ENCODE measurements at regions not wholly inside any gene's neighbourhood (a gene's known extent, or its start where the extent isn't known, plus 50 kb on each side); places are given as distances from the start of the nearest gene placed in this dataset.
A peak's percentile ranks its signal among the peaks of the same experiment; 100 is the strongest.
"Not testable (repeated sequence)": the region's sequence is repeated elsewhere in the genome, so short reads cannot be mapped to it uniquely, and the experiment has no call there.

- H3K9me3 Mint-ChIP-seq; H3K27me3 Mint-ChIP-seq (ENCODE audit: insufficient read depth); H3K27ac Mint-ChIP-seq; DNase-seq: not testable (repeated sequence)
- Mint-ChIP-seq H3K36me3 (ENCODE audit: low read depth) (peaks cover 17% of the 10 kb centered on the region), H3K4me1 (ENCODE audit: low read depth) (peaks cover 65% of the 10 kb centered on the region), H3K4me3 (peak overlapping the region; percentile 5; the same call in 1 of the 2 replicates)
Observed at GRCh38 chr4:74505355-74505978, 60.5 kb downstream of the AREG start.

- not testable (repeated sequence) for H3K4me3 Mint-ChIP-seq; H3K27me3 Mint-ChIP-seq (ENCODE audit: insufficient read depth); H3K27ac Mint-ChIP-seq; DNase-seq; H3K9me3 Mint-ChIP-seq
- peaks cover 17% of the 10 kb centered on the region for H3K36me3 Mint-ChIP-seq (ENCODE audit: low read depth)
- peaks cover 26% of the 10 kb centered on the region for H3K4me1 Mint-ChIP-seq (ENCODE audit: low read depth)
Observed at GRCh38 chr4:74509363-74509762, 64.4 kb downstream of the AREG start.

- no peak for TF ChIP-seq CTCF (IDR thresholded peaks at IDR 0.05)
- H3K9me3 Mint-ChIP-seq = no peaks in the 10 kb centered on the region
- no peak overlapping the region for H3K4me3 Mint-ChIP-seq
Observed at GRCh38 chr4:74516303-74516702, 71.4 kb downstream of the AREG start.

DNA sequence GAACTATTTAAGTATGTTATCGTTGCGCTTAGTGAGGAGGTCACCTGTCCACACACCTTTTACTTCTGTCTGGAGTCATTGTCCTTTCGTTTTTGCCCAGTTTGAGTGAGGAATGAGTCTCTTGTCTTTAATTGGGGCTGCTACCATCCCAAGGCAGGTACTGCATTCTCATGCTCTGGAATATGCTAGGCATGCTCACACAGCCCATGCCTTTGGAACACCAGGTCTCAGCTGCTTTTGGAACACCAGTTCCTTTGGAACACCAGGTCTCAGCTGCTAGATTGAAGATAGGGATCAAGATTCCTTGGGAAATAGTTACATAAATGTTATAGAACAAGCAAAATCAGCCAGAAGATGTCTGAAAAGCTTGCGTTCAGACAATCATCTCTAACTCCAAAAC is 73.1 kb downstream of the AREG start:
- H3K4me1 Mint-ChIP-seq (ENCODE audit: low read depth) = peaks cover 15% of the 10 kb centered on the region

More at GRCh38 chr4:74516303-74516702, 71.4 kb downstream of the AREG start:
- DNase-seq = peak; percentile 44
- Mint-ChIP-seq H3K4me1 (ENCODE audit: low read depth) (no peaks in the 10 kb centered on the region), H3K27me3 (ENCODE audit: insufficient read depth) (no peaks in the 10 kb centered on the region), H3K36me3 (ENCODE audit: low read depth) (no peaks in the 10 kb centered on the region), H3K27ac (no peak overlapping the region)

DNA sequence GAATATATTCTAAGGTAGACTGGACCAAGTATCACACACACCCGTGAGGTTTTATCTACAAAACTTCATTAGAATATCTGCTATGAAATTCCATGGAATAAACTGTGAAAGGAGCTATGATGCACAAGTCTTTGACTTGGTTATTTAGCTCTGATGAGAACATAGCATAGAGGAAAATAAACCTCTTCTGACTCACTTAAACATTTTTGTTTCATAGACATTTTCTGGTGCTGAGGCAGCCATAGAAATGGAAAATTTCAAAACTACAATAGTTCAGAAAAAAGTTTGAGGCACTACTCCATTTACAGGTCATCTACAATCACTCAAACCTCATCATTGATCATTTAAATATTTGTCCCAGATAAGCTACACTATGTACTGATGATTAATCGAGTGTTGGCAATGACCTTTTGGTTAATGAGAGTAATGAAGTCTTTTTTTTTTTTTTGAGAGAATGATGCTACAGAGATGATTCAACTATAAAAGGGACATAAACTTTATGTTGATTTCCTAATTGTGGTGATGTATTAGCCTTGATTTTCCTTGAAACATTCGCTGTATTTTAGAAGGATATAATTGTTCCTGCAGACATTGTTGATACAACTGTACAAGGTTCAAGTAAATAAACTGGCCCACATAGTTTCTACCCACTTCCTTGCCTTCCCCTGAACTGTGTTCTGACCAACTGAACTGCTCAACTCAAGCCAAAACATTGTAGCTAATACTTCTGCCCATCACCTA is 77.5 kb downstream of the AREG start:
- Mint-ChIP-seq H3K9me3 (no peaks in the 10 kb centered on the region), H3K27me3 (ENCODE audit: insufficient read depth) (no peaks in the 10 kb centered on the region), H3K27ac (peak overlapping the region; percentile 69), H3K4me1 (ENCODE audit: low read depth) (peaks cover 46% of the 10 kb centered on the region), H3K36me3 (ENCODE audit: low read depth) (no peaks in the 10 kb centered on the region), H3K4me3 (peak overlapping the region; percentile 17; the same call in 1 of the 2 replicates)
- DNase-seq = peak; percentile 23
- no peak for TF ChIP-seq CTCF (IDR thresholded peaks at IDR 0.05)

More for the DNA sequence above, 73.1 kb downstream of the AREG start:
- no peaks in the 10 kb centered on the region for H3K36me3 Mint-ChIP-seq (ENCODE audit: low read depth)
- no peak for TF ChIP-seq CTCF (IDR thresholded peaks at IDR 0.05)
- H3K27ac Mint-ChIP-seq = no peak overlapping the region
- no peaks in the 10 kb centered on the region for H3K9me3 Mint-ChIP-seq
- H3K27me3 Mint-ChIP-seq (ENCODE audit: insufficient read depth) = no peaks in the 10 kb centered on the region
- H3K4me3 Mint-ChIP-seq = no peak overlapping the region
- DNase-seq = no peak

- no peaks in the 10 kb centered on the region for H3K36me3 Mint-ChIP-seq (ENCODE audit: low read depth)
- H3K27me3 Mint-ChIP-seq (ENCODE audit: insufficient read depth) = no peaks in the 10 kb centered on the region
- H3K4me3 Mint-ChIP-seq = no peak overlapping the region
- no peaks in the 10 kb centered on the region for H3K9me3 Mint-ChIP-seq
- no peak for DNase-seq
- H3K4me1 Mint-ChIP-seq (ENCODE audit: low read depth) = peaks cover 48% of the 10 kb centered on the region
- TF ChIP-seq CTCF (IDR thresholded peaks at IDR 0.05) = no peak
- H3K27ac Mint-ChIP-seq = no peak overlapping the region; the same call in none of the 2 replicates
Observed at GRCh38 chr4:74523096-74523495, 78.2 kb downstream of the AREG start.
